Liver (tissue), 7 donors: ENCODE measurements at regions not wholly inside any gene's neighbourhood (a gene's known extent, or its start where the extent isn't known, plus 50 kb on each side); places are given as distances from the start of the nearest gene placed in this dataset.

Source experiments
- DNase-seq: peaks from one replicate; pipeline ENCODE4 v3.0.0-alpha.2; 2017; ENCODE audit warnings: low spot score
- H3K27ac ChIP-seq, 2 donors: one replicate each; pipeline ENCODE4 v1.7.0; 2013; ENCODE audit warnings: inconsistent platforms in 2 of 2, low read length in 2 of 2, control low read depth in 1 of 2, low read depth in 1 of 2, mild to moderate bottlenecking in 1 of 2
- H3K27me3 ChIP-seq, 4 donors: one replicate each; pipeline versions ENCODE4 v1.6.1 to v1.7.0; 2013; ENCODE audit warnings: low read length in 3 of 4, inconsistent platforms in 1 of 4, mild to moderate bottlenecking in 1 of 4, moderate library complexity in 1 of 4; ENCODE audit not compliant: control insufficient read depth in 4 of 4, insufficient read depth in 4 of 4
- H3K36me3 ChIP-seq, 4 donors: one replicate each; pipeline versions ENCODE4 v1.6.1 to v1.7.0; 2013; ENCODE audit warnings: low read length in 3 of 4, mild to moderate bottlenecking in 3 of 4, low read depth in 1 of 4, moderate library complexity in 1 of 4; ENCODE audit not compliant: control insufficient read depth in 4 of 4, insufficient read depth in 3 of 4
- H3K4me1 ChIP-seq, 4 donors: one replicate each; pipeline versions ENCODE4 v1.6.1 to v1.7.0; 2013; ENCODE audit warnings: low read length in 3 of 4, mild to moderate bottlenecking in 3 of 4, moderate library complexity in 1 of 4; ENCODE audit not compliant: control insufficient read depth in 4 of 4, insufficient read depth in 4 of 4
- H3K4me3 ChIP-seq, 3 donors: one replicate each; pipeline versions ENCODE4 v1.6.1 to v1.7.0; 2013; ENCODE audit warnings: low read length in 3 of 3, control low read depth in 1 of 3, low read depth in 1 of 3, mild to moderate bottlenecking in 1 of 3
- H3K9ac ChIP-seq, 2 donors: one replicate each; pipeline ENCODE4 v1.7.0; 2013; ENCODE audit warnings: low read length in 2 of 2, mild to moderate bottlenecking in 2 of 2, moderate library complexity in 2 of 2, control low read depth in 1 of 2, low read depth in 1 of 2
- H3K9me3 ChIP-seq, 4 donors: one replicate each; pipeline versions ENCODE4 v1.6.1 to v1.7.0; 2013; ENCODE audit warnings: low read length in 3 of 4; ENCODE audit not compliant: control insufficient read depth in 4 of 4
- ATF3 ChIP-seq: IDR thresholded peaks from 2 replicates; pipeline ENCODE4 v1.6.1; 2016; ENCODE audit warnings: antibody characterized with exemption
- EGR1 ChIP-seq, 2 donors: IDR thresholded peaks; 2 replicates each; pipeline ENCODE4 v1.6.1; 2016 to 2018; ENCODE audit warnings: antibody characterized with exemption in 2 of 2, low read depth in 2 of 2
- FOXA1 ChIP-seq: IDR thresholded peaks from 2 replicates; pipeline ENCODE4 v1.6.1; 2016; ENCODE audit warnings: antibody characterized with exemption
- FOXA2 ChIP-seq: IDR thresholded peaks from 2 replicates; pipeline ENCODE4 v1.6.1; 2016; ENCODE audit warnings: antibody characterized with exemption
- GABPA ChIP-seq, 2 donors: IDR thresholded peaks in 1 of 2; conservative IDR thresholded peaks in 1 of 2; 2 replicates each; pipeline ENCODE4 v1.6.1; 2016; ENCODE audit warnings: antibody characterized with exemption in 2 of 2, mild to moderate bottlenecking in 1 of 2, moderate library complexity in 1 of 2
- HNF4A ChIP-seq, 2 donors: conservative IDR thresholded peaks; 2 replicates each; pipeline ENCODE4 v1.6.1; 2016; ENCODE audit warnings: antibody characterized with exemption in 2 of 2, mild to moderate bottlenecking in 2 of 2
- HNF4G ChIP-seq: IDR thresholded peaks from 2 replicates; pipeline ENCODE4 v1.6.1; 2016; ENCODE audit warnings: antibody characterized with exemption
- JUND ChIP-seq, 2 donors: IDR thresholded peaks; 2 replicates each; pipeline ENCODE4 v1.6.1; 2016; ENCODE audit warnings: antibody characterized with exemption in 2 of 2
- MAX ChIP-seq: IDR thresholded peaks from 2 replicates; pipeline ENCODE4 v1.6.1; 2016; ENCODE audit warnings: antibody characterized with exemption
- NR2F2 ChIP-seq: IDR thresholded peaks from 2 replicates; pipeline ENCODE4 v1.6.1; 2016; ENCODE audit warnings: antibody characterized with exemption
- RAD21 ChIP-seq, 2 donors: IDR thresholded peaks; 2 replicates each; pipeline ENCODE4 v1.6.1; 2016; ENCODE audit warnings: antibody characterized with exemption in 2 of 2, mild to moderate bottlenecking in 2 of 2
- REST ChIP-seq: IDR thresholded peaks from 2 replicates; pipeline ENCODE4 v1.6.1; 2016; ENCODE audit warnings: antibody characterized with exemption, mild to moderate bottlenecking
- RXRA ChIP-seq, 2 donors: IDR thresholded peaks; 2 replicates each; pipeline ENCODE4 v1.6.1; 2017 to 2018; ENCODE audit warnings: antibody characterized with exemption in 2 of 2, mild to moderate bottlenecking in 1 of 2
- SP1 ChIP-seq: IDR thresholded peaks from 2 replicates; pipeline ENCODE4 v1.6.1; 2018; ENCODE audit warnings: antibody characterized with exemption, mild to moderate bottlenecking
- TAF1 ChIP-seq: conservative IDR thresholded peaks from 2 replicates; pipeline ENCODE4 v1.6.1; 2016; ENCODE audit warnings: antibody characterized with exemption, mild to moderate bottlenecking
- YY1 ChIP-seq: IDR thresholded peaks from 2 replicates; pipeline ENCODE4 v1.6.1; 2016; ENCODE audit warnings: antibody characterized with exemption, mild to moderate bottlenecking
- ZBTB33 ChIP-seq: IDR thresholded peaks from 2 replicates; pipeline ENCODE4 v1.6.1; 2016; ENCODE audit warnings: antibody characterized with exemption
- WGBS: extraction: QIAGEN DNeasy Blood & Tissue Kit; methylation state at CpG from one replicate; pipeline ENCODE4 v1.1.7; 2013; 5-methylcytosine and 5-hydroxymethylcytosine counted together
- donor health status: healthy.
- donor health status: healthy.
- donor health status: healthy.
- donor health status: healthy.

- no peaks in the 10 kb centered on the region for H3K36me3 ChIP-seq
- WGBS: 14% methylated on average over 16 of the region's 16 CpGs
- H3K4me1 ChIP-seq: peaks cover 6 to 32% (median 27%) of the 10 kb centered on the region in 4 donors
- DNase-seq: peak; percentile 42
- TF ChIP-seq EGR1 (IDR thresholded peaks at IDR 0.05; ENCODE audit: low read depth in 2 of 2): no peak
- peak; percentile 58 to 68 for TF ChIP-seq RXRA (IDR thresholded peaks at IDR 0.05)
- H3K9ac ChIP-seq: peak overlapping the region; percentile 65 to 82
- peak overlapping the region; percentile 96 to 97 for H3K27ac ChIP-seq
- H3K4me3 ChIP-seq: peak overlapping the region; percentile 73 to 97 (median 85)
- no peaks in the 10 kb centered on the region for H3K9me3 ChIP-seq
- no peaks in the 10 kb centered on the region for H3K27me3 ChIP-seq
Observed at GRCh38 chr1:65065524-65066418, 82.2 kb upstream of the AK4 start.

- WGBS: under 1% methylated on average over 33 of the region's 33 CpGs
- no peaks in the 10 kb centered on the region for H3K9me3 ChIP-seq
- no peak for TF ChIP-seq EGR1 (IDR thresholded peaks at IDR 0.05; ENCODE audit: low read depth in 2 of 2)
- no peak for TF ChIP-seq JUND (IDR thresholded peaks at IDR 0.05)
- no peak for TF ChIP-seq RAD21 (IDR thresholded peaks at IDR 0.05)
- no peak for DNase-seq
- H3K4me3 ChIP-seq: peak overlapping the region; percentile 73 to 97 (median 85)
- peaks cover 6 to 32% (median 27%) of the 10 kb centered on the region in 4 donors for H3K4me1 ChIP-seq
- no peaks in the 10 kb centered on the region for H3K27me3 ChIP-seq
- no peaks in the 10 kb centered on the region for H3K36me3 ChIP-seq
- H3K9ac ChIP-seq: peak overlapping the region; percentile 65 to 82
- H3K27ac ChIP-seq: peak overlapping the region; percentile 96 to 97
Observed at GRCh38 chr1:65066419-65066765, 81.6 kb upstream of the AK4 start.

GRCh38 chr1:65066766-65067490 lies 81.1 kb upstream of the AK4 start:
- H3K4me1 ChIP-seq: peaks cover 6 to 32% (median 27%) of the 10 kb centered on the region in 4 donors

More at GRCh38 chr1:65066766-65067490, 81.1 kb upstream of the AK4 start:
- H3K36me3 ChIP-seq: no peaks in the 10 kb centered on the region
- TF ChIP-seq HNF4G: no peak
- peak; percentile 18 for TF ChIP-seq YY1
- TF ChIP-seq REST: peak; percentile 59
- TF ChIP-seq SP1: peak; percentile 45
- TF ChIP-seq EGR1 (IDR thresholded peaks at IDR 0.05; ENCODE audit: low read depth in 2 of 2): peak; percentile 83 to 84
- TF ChIP-seq TAF1: no peak
- peak; percentile 25 to 46 for TF ChIP-seq RAD21 (IDR thresholded peaks at IDR 0.05)
- no peak for TF ChIP-seq RXRA (IDR thresholded peaks at IDR 0.05)
- peak; percentile 42 for TF ChIP-seq MAX
- TF ChIP-seq HNF4A (conservative IDR thresholded peaks at IDR 0.05): no peak
- no peak for TF ChIP-seq ZBTB33
- TF ChIP-seq FOXA1: peak; percentile 68
- TF ChIP-seq ATF3: no peak
- TF ChIP-seq GABPA (IDR thresholded peaks at IDR 0.05 in 1 of 2, conservative IDR thresholded peaks at IDR 0.05 in 1 of 2): peak in 1 of 2 donors; percentile 31
- peak; percentile 65 for TF ChIP-seq FOXA2
- TF ChIP-seq NR2F2: no peak
- H3K27ac ChIP-seq: peak overlapping the region; percentile 96 to 97
- H3K9me3 ChIP-seq: no peaks in the 10 kb centered on the region
- WGBS: under 1% methylated on average over 101 of the region's 101 CpGs
- H3K27me3 ChIP-seq: no peaks in the 10 kb centered on the region
- DNase-seq: peak; percentile 88
- H3K9ac ChIP-seq: peak overlapping the region; percentile 56 to 82
- peak overlapping the region; percentile 73 to 97 (median 85) for H3K4me3 ChIP-seq
